BE2C (cell line): ENCODE measurements at regions not wholly inside any gene's neighbourhood (a gene's known extent, or its start where the extent isn't known, plus 50 kb on each side); places are given as distances from the start of the nearest gene placed in this dataset.

ENCODE experiments used
- DNase-seq: peaks from one replicate; pipeline ENCODE4 v3.0.0-alpha.2; 2020
- H3K27me3 ChIP-seq: fragments of 250-450 bp; sonication (Bioruptor Pico); 2 replicates; pipeline ENCODE4 v1.5.1; 2020; ENCODE audit warnings: mild to moderate bottlenecking
- H3K36me3 ChIP-seq: fragments of 250-450 bp; sonication (Bioruptor Pico); 2 replicates; pipeline ENCODE4 v1.5.1; 2020; ENCODE audit warnings: mild to moderate bottlenecking
- H3K4me1 ChIP-seq: fragments of 250-450 bp; sonication (Bioruptor Pico); 2 replicates; pipeline ENCODE4 v1.5.1; 2020
- H3K4me3 ChIP-seq: 2 replicates; pipeline ENCODE4 v1.5.1; 2011; ENCODE audit warnings: low read depth, low read length
- H3K9me3 ChIP-seq: fragments of 250-450 bp; sonication (Bioruptor Pico); 2 replicates; pipeline ENCODE4 v1.5.1; 2020
- TF ChIP-seq, protein P1 (sequence below): IDR thresholded peaks from 2 replicates; pipeline ENCODE4 v1.5.1; 2012; ENCODE audit warnings: mild to moderate bottlenecking, low read depth, low read length

GRCh38 chr15:39315206-39315850 lies 265.6 kb upstream of the THBS1 start:
- no peak overlapping the region for H3K4me3 ChIP-seq

DNA sequence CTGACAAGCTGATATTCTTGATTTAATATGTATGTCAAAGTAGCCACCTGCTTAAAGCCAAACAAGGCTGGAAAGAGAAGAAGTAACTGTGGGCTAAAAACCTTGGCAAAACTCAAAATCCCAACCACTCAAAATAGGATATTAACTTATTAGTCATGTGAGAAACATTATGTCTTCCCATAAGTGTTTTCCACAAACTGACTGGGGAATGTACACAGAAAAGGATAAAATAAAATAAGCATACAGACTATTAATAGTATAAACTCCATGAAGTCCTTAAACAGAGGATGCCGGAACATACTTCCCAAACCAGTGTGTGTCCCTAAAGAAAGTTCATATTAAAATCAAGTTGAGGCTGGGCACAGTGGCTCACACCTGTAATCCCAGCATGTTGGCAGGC lies 263.7 kb upstream of the THBS1 start:
- H3K36me3 ChIP-seq: no peaks in the 10 kb centered on the region
- no peak overlapping the region for H3K4me3 ChIP-seq
- no peaks in the 10 kb centered on the region for H3K9me3 ChIP-seq
- H3K27me3 ChIP-seq: no peaks in the 10 kb centered on the region; the same call in 1 of the 2 replicates
- TF ChIP-seq, protein P1, sequence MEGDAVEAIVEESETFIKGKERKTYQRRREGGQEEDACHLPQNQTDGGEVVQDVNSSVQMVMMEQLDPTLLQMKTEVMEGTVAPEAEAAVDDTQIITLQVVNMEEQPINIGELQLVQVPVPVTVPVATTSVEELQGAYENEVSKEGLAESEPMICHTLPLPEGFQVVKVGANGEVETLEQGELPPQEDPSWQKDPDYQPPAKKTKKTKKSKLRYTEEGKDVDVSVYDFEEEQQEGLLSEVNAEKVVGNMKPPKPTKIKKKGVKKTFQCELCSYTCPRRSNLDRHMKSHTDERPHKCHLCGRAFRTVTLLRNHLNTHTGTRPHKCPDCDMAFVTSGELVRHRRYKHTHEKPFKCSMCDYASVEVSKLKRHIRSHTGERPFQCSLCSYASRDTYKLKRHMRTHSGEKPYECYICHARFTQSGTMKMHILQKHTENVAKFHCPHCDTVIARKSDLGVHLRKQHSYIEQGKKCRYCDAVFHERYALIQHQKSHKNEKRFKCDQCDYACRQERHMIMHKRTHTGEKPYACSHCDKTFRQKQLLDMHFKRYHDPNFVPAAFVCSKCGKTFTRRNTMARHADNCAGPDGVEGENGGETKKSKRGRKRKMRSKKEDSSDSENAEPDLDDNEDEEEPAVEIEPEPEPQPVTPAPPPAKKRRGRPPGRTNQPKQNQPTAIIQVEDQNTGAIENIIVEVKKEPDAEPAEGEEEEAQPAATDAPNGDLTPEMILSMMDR: no peak
- no peak for DNase-seq
- no peaks in the 10 kb centered on the region for H3K4me1 ChIP-seq

More at GRCh38 chr15:39315206-39315850, 265.6 kb upstream of the THBS1 start:
- Histone ChIP-seq H3K27me3 (no peaks in the 10 kb centered on the region), H3K9me3 (no peaks in the 10 kb centered on the region), H3K4me1 (no peaks in the 10 kb centered on the region), H3K36me3 (no peaks in the 10 kb centered on the region)
- no peak for DNase-seq
- TF ChIP-seq, protein P1: no peak

GRCh38 chr15:39318231-39318630 lies 262.6 kb upstream of the THBS1 start:
- DNase-seq: no peak
- H3K4me1 ChIP-seq: no peaks in the 10 kb centered on the region
- H3K27me3 ChIP-seq: no peaks in the 10 kb centered on the region; the same call in 1 of the 2 replicates
- no peaks in the 10 kb centered on the region for H3K9me3 ChIP-seq
- TF ChIP-seq, protein P1: no peak
- H3K36me3 ChIP-seq: no peaks in the 10 kb centered on the region
- no peak overlapping the region for H3K4me3 ChIP-seq

DNA sequence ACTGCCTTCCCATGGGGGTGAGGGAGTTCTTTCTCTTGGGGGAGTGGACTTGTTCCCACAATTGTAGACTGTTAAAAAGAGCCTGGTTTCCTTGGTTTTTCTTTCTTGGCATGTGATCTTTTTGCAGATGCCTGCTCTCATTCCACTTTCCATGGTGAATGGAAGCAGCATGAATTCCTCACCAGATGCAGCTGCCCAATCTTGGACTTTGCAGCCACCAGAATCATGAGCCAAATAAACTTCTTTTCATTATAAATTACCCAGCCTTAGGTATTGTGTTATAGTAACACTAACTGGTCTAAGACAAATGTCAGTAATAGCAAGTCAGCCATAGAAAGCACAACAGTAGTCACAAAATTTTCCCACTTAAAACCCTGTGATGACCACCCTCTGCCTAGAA lies 260.5 kb upstream of the THBS1 start:
- H3K4me3 ChIP-seq: no peak overlapping the region
- H3K27me3 ChIP-seq: no peaks in the 10 kb centered on the region; the same call in 1 of the 2 replicates
- DNase-seq: no peak
- no peaks in the 10 kb centered on the region for H3K4me1 ChIP-seq
- H3K9me3 ChIP-seq: no peaks in the 10 kb centered on the region
- no peaks in the 10 kb centered on the region for H3K36me3 ChIP-seq
- TF ChIP-seq, protein P1: no peak

DNA sequence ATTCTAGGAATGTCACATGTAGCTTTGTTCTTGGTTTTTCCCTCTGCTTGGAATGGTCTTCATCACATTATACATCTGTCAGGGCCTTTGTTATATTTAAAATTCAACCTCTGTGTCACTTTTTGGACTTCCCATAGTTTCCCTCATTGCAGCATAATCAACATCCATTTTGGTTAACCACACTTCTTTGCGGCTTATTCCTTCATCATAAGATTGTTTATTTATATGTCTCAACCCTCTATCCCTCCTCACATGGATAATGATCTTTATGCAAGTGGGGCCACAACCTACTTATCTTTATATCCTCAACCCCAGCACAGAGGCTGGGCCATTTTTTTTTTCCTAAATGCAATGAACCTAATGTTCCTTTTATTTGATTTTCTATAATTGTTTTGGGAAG lies 260.0 kb upstream of the THBS1 start:
- DNase-seq: no peak

GRCh38 chr15:39321977-39322376 lies 258.9 kb upstream of the THBS1 start:
- no peak for DNase-seq
- H3K36me3 ChIP-seq: no peaks in the 10 kb centered on the region
- H3K4me1 ChIP-seq: no peaks in the 10 kb centered on the region
- H3K4me3 ChIP-seq: no peak overlapping the region
- H3K27me3 ChIP-seq: no peaks in the 10 kb centered on the region; the same call in 1 of the 2 replicates
- TF ChIP-seq, protein P1: no peak
- no peaks in the 10 kb centered on the region for H3K9me3 ChIP-seq

More for the DNA sequence above, 260.0 kb upstream of the THBS1 start:
- Histone ChIP-seq H3K36me3 (no peaks in the 10 kb centered on the region), H3K4me3 (no peak overlapping the region), H3K4me1 (no peaks in the 10 kb centered on the region), H3K9me3 (no peaks in the 10 kb centered on the region), H3K27me3 (no peaks in the 10 kb centered on the region; the same call in 1 of the 2 replicates)
- TF ChIP-seq, protein P1: no peak
